ENCODE measurements at regions not wholly inside any gene's neighbourhood (a gene's known extent, or its start where the extent isn't known, plus 50 kb on each side); places are given as distances from the start of the nearest gene placed in this dataset.
A peak's percentile ranks its signal among the peaks of the same experiment; 100 is the strongest.

GRCh38 chr2:155815851-155816250 lies 516.7 kb downstream of the NR4A2 start:
- Histone ChIP-seq H3K27ac (no peak overlapping the region), H3K4me3 (no peak overlapping the region), H3K27me3 (no peaks in the 10 kb centered on the region), H3K4me1 (no peaks in the 10 kb centered on the region), H3K9me3 (peaks cover 0 to 5% (median 0%) of the 10 kb centered on the region in 3 donors), H3K36me3 (no peaks in the 10 kb centered on the region)
- intact Hi-C loops (cut with DNase I), result no loop called here
- no peak for DNase-seq
- TF ChIP-seq CTCF (IDR thresholded peaks at IDR 0.05) (peak in 1 of 6 experiments; percentile 41), POLR2A (IDR thresholded peaks at IDR 0.05) (no peak)

GRCh38 chr2:155815275-155815674 lies 517.2 kb downstream of the NR4A2 start:
- TF ChIP-seq POLR2A (IDR thresholded peaks at IDR 0.05), result no peak
- WGBS, 2 donors, result 83% methylated on average over 1 of the region's 1 CpG; no CpG with 5 or more reads in 1 of the 2 donors
- intact Hi-C loops (cut with DNase I), result no loop called here
- no peak for DNase-seq
- peaks cover 0 to 5% (median 0%) of the 10 kb centered on the region in 3 donors for H3K9me3 ChIP-seq
- no peaks in the 10 kb centered on the region for H3K36me3 ChIP-seq
- H3K27ac ChIP-seq, result no peak overlapping the region
- no peaks in the 10 kb centered on the region for H3K4me1 ChIP-seq
- H3K27me3 ChIP-seq, result no peaks in the 10 kb centered on the region
- H3K4me3 ChIP-seq, result no peak overlapping the region

DNA sequence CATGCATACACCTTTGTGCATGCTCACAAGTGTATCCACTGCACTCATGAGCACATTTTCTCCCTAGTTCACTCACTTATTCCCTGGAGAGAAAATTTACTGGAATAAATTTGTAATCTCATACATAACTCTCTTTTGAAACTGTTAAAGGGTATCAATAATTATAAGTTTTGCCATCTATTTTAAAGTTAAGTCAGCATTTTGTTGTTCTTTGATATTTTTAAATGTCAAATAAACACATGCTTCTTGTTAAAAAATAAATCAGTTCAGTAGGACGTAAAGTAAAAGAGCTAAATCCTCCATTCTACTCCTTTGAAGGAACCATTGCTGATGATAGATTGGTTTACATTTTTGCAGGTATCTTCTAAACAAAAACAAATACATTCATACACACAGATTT lies 522.1 kb downstream of the NR4A2 start:
- H3K36me3 ChIP-seq, result no peaks in the 10 kb centered on the region
- DNase-seq, result no peak
- no peaks in the 10 kb centered on the region for H3K27me3 ChIP-seq
- no peak overlapping the region for H3K4me3 ChIP-seq
- 49 to 54% methylated on average over 1 of the region's 1 CpG for WGBS, 2 donors
- H3K27ac ChIP-seq, result no peak overlapping the region
- TF ChIP-seq CTCF (IDR thresholded peaks at IDR 0.05), result no peak
- TF ChIP-seq POLR2A (IDR thresholded peaks at IDR 0.05), result no peak
- intact Hi-C loops (cut with DNase I), result no loop called here
- no peaks in the 10 kb centered on the region for H3K4me1 ChIP-seq
- H3K9me3 ChIP-seq, result no peaks in the 10 kb centered on the region

DNA sequence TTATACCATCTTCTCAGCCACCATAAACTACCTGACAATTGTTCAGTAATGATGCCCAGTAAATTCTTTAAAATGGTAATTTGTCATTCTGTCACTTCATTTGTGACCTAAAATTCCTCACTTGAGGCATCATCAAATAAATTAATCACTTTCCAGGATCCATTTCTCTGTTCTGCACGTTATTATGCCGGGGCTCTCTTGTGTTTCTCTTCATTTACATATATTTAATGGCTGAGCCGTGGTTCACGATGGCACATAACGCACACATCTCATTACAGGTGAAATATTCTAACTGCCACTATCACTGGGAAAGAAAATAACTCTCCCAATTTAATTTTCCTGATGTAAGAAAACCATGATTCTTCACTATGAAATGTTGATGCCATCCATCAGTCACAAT lies 529.6 kb downstream of the NR4A2 start:
- Histone ChIP-seq H3K4me3 (no peak overlapping the region), H3K9me3 (no peaks in the 10 kb centered on the region), H3K36me3 (no peaks in the 10 kb centered on the region), H3K27me3 (no peaks in the 10 kb centered on the region), H3K4me1 (no peaks in the 10 kb centered on the region), H3K27ac (no peak overlapping the region)
- TF ChIP-seq POLR2A (IDR thresholded peaks at IDR 0.05) (no peak), CTCF (IDR thresholded peaks at IDR 0.05) (no peak)
- intact Hi-C loops (cut with DNase I), result no loop called here
- WGBS, 2 donors, result 70 to 76% methylated on average over 5 of the region's 5 CpGs
- no peak for DNase-seq

- TF ChIP-seq CTCF (IDR thresholded peaks at IDR 0.05) (no peak), POLR2A (IDR thresholded peaks at IDR 0.05) (no peak)
- Histone ChIP-seq H3K4me1 (no peaks in the 10 kb centered on the region), H3K27me3 (no peaks in the 10 kb centered on the region), H3K4me3 (no peak overlapping the region), H3K27ac (no peak overlapping the region), H3K9me3 (peaks cover 0 to 22% (median 10%) of the 10 kb centered on the region in 3 donors), H3K36me3 (no peaks in the 10 kb centered on the region)
- WGBS, 2 donors, result 92 to 96% methylated on average over 1 of the region's 1 CpG
- no peak for DNase-seq
- intact Hi-C loops (cut with DNase I), result no loop called here
These were observed 539.9 kb downstream of the NR4A2 start for GRCh38 chr2:155792666-155793065.

- no peaks in the 10 kb centered on the region for H3K36me3 ChIP-seq
- intact Hi-C loops (cut with DNase I), result no loop called here
- DNase-seq, result no peak
- H3K4me1 ChIP-seq, result no peaks in the 10 kb centered on the region
- H3K27ac ChIP-seq, result no peak overlapping the region
- H3K9me3 ChIP-seq, result no peaks in the 10 kb centered on the region
- WGBS, 2 donors, result 88 to 93% methylated on average over 1 of the region's 1 CpG
- TF ChIP-seq CTCF (IDR thresholded peaks at IDR 0.05) (no peak), POLR2A (IDR thresholded peaks at IDR 0.05) (no peak)
- no peak overlapping the region for H3K4me3 ChIP-seq
- H3K27me3 ChIP-seq, result no peaks in the 10 kb centered on the region
These were observed 562.0 kb downstream of the NR4A2 start for GRCh38 chr2:155770516-155770915.
